Cardiac muscle cell (in vitro differentiated cells and primary cell): ENCODE measurements at regions not wholly inside any gene's neighbourhood (a gene's known extent, or its start where the extent isn't known, plus 50 kb on each side); places are given as distances from the start of the nearest gene placed in this dataset.
"Not testable (repeated sequence)": the region's sequence is repeated elsewhere in the genome, so short reads cannot be mapped to it uniquely, and the experiment has no call there.

Source experiments
- DNase-seq, 2 donors: peaks; one replicate each; pipeline versions ENCODE4 v3.0.0 to v3.0.0-alpha.2; 2010 to 2017; ENCODE audit warnings: low read depth in 1 of 2, low spot score in 1 of 2
- H3K27ac ChIP-seq: fragments of 200-600 bp; sonication (generic); 2 replicates; pipeline ENCODE4 v1.5.1; 2016
- H3K27me3 ChIP-seq: fragments of 200-600 bp; sonication (generic); 2 replicates; pipeline ENCODE4 v1.6.0; 2016; ENCODE audit warnings: control low read depth
- H3K36me3 ChIP-seq: fragments of 200-600 bp; sonication (generic); 2 replicates; pipeline ENCODE4 v1.5.1; 2016; ENCODE audit warnings: control low read depth
- H3K4me1 ChIP-seq: fragments of 200-600 bp; sonication (generic); 2 replicates; pipeline ENCODE4 v1.8.1; 2017; ENCODE audit warnings: low read depth, mild to moderate bottlenecking, mixed run types
- H3K4me3 ChIP-seq: fragments of 200-600 bp; sonication (generic); 2 replicates; pipeline ENCODE4 v1.5.1; 2016; ENCODE audit warnings: mild to moderate bottlenecking
- H3K9me3 ChIP-seq: fragments of 200-600 bp; sonication (generic); 2 replicates; pipeline ENCODE4 v1.5.1; 2017; ENCODE audit warnings: low read depth, mild to moderate bottlenecking, control low read depth
- CTCF ChIP-seq: IDR thresholded peaks from 2 replicates; pipeline ENCODE4 v1.5.1; 2012; ENCODE audit warnings: low read depth, mild to moderate bottlenecking, low read length

DNA sequence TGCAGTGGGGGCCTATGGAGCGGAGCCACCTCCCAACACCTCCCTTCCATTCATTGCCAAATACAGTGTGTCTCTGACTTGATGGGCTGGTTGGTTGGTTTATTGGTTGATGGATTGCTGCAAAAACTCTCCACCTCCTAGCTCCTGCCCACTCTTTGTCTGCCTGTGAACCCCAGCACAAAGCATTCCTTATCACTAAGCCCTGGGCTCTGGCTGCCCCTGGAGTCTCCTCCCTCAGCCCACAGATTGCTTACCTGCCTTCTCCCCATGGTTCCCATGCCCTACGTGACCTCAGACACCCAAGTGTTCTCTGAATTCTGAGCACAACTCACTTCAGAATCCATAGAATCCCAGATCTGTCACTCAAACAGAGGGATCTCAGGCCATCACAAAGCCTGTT lies 139.1 kb upstream of the TPM1 start:
- DNase-seq, result no peak
- Histone ChIP-seq H3K9me3 (no peaks in the 10 kb centered on the region), H3K27ac (no peak overlapping the region), H3K4me3 (no peak overlapping the region), H3K27me3 (no peaks in the 10 kb centered on the region), H3K36me3 (no peaks in the 10 kb centered on the region), H3K4me1 (peaks cover 54% of the 10 kb centered on the region)
- TF ChIP-seq CTCF, result no peak

DNA sequence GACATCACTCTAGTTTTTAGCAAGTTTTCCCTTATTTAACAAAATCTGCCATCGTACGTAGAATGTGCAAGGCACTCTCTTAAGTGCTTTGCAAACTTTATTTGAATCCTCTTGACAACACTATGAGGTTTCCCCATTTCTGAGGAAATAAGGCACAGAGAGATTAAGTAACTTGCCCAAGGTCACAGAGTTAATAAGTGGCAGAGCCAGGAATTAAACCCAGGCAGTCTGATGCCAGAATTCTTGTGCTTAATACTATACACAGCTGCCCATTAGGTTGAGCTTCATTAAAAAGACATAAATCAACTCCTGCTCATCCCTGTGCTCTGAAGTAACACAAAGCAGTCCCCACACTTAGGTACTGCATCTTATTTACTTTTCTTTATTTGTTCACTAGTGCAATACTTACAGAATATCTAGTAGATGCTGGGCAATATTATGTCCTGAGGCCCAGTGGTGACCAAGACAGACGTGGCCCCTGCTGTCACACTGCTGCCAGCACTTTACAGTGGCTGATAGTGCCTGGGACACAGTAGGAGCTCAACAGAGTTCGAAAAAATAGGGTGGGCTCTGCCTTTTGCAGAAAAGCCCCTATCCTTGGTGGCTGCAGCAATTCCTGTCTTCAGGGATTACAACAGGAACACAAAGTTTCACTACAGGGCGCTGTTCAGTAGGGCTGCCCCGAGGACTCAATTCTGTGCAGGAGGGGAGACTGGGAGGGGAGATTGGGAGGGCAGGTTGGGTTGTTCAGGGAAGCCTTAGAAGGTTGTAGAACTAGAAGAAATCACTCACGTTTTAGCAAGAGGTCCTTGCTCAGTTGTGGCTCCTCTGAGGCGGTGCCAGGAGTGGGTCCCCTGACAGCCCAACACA lies 138.3 kb upstream of the TPM1 start:
- Histone ChIP-seq H3K36me3 (no peaks in the 10 kb centered on the region), H3K9me3 (no peaks in the 10 kb centered on the region), H3K4me3 (no peak overlapping the region), H3K27me3 (no peaks in the 10 kb centered on the region), H3K27ac (peak overlapping the region; percentile 29), H3K4me1 (peaks cover 45% of the 10 kb centered on the region)
- no peak for DNase-seq
- TF ChIP-seq CTCF, result no peak

- Histone ChIP-seq H3K4me1 (peaks cover 22% of the 10 kb centered on the region), H3K36me3 (no peaks in the 10 kb centered on the region), H3K4me3 (no peak overlapping the region), H3K27me3 (no peaks in the 10 kb centered on the region), H3K27ac (no peak overlapping the region), H3K9me3 (no peaks in the 10 kb centered on the region)
- no peak for TF ChIP-seq CTCF
- DNase-seq, result no peak
Observed at GRCh38 chr15:62906627-62907026, 135.9 kb upstream of the TPM1 start.

DNA sequence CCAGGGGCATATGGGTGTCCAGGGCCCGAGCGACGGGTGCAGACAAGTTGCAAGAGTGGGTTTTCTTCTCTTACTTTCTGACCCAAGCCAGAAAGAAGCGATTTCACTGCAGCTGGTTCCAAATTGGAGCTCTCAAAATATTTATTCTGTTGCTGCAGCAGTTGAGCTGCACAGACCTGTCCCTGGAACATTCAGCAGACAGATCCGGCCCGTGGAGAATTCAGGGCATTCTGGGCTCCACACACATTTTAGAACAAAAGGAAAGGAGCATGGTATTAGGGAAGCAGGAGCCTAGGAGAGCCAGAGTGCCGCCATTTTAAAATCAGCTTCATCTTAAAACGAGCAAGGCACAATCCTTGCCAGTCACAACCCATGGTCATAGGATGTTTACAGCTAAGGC lies 135.3 kb upstream of the TPM1 start:
- H3K4me3 ChIP-seq, result no peak overlapping the region
- no peak for DNase-seq
- H3K27ac ChIP-seq, result no peak overlapping the region

GRCh38 chr15:62908341-62908740 lies 134.2 kb upstream of the TPM1 start:
- peaks cover 22% of the 10 kb centered on the region for H3K4me1 ChIP-seq
- H3K27ac ChIP-seq, DNase-seq, H3K9me3 ChIP-seq, H3K36me3 ChIP-seq, H3K4me3 ChIP-seq, H3K27me3 ChIP-seq: not testable (repeated sequence)

More for the DNA sequence above, 135.3 kb upstream of the TPM1 start:
- H3K9me3 ChIP-seq, result no peaks in the 10 kb centered on the region
- H3K36me3 ChIP-seq, result no peaks in the 10 kb centered on the region
- no peaks in the 10 kb centered on the region for H3K27me3 ChIP-seq
- TF ChIP-seq CTCF, result no peak
- peaks cover 25% of the 10 kb centered on the region for H3K4me1 ChIP-seq

DNA sequence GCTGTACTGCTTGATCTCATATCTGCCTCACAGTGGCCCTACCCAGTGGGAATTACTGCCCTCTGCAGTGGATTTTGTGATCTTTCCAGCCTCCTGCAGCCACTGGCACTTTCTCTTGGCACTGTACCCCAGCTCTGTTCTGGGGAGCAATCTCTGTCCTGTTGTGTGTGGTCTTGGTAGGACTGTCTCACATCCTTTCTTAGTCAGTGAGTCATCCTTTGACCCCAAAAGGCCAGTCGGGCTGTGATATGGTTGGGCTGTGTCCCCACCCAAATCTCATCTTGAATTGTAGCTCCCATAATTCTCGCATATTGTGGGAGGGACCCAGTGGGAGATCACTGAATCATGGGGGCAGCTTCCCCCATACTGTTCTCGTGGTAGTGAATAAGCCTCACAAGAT lies 133.3 kb upstream of the TPM1 start:
- TF ChIP-seq CTCF, result no peak
- Histone ChIP-seq H3K27ac (no peak overlapping the region), H3K4me1 (peaks cover 16% of the 10 kb centered on the region), H3K9me3 (no peaks in the 10 kb centered on the region), H3K27me3 (no peaks in the 10 kb centered on the region), H3K4me3 (no peak overlapping the region), H3K36me3 (no peaks in the 10 kb centered on the region)
- no peak for DNase-seq
